ENCODE measurements at regions not wholly inside any gene's neighbourhood (a gene's known extent, or its start where the extent isn't known, plus 50 kb on each side); places are given as distances from the start of the nearest gene placed in this dataset.

DNA sequence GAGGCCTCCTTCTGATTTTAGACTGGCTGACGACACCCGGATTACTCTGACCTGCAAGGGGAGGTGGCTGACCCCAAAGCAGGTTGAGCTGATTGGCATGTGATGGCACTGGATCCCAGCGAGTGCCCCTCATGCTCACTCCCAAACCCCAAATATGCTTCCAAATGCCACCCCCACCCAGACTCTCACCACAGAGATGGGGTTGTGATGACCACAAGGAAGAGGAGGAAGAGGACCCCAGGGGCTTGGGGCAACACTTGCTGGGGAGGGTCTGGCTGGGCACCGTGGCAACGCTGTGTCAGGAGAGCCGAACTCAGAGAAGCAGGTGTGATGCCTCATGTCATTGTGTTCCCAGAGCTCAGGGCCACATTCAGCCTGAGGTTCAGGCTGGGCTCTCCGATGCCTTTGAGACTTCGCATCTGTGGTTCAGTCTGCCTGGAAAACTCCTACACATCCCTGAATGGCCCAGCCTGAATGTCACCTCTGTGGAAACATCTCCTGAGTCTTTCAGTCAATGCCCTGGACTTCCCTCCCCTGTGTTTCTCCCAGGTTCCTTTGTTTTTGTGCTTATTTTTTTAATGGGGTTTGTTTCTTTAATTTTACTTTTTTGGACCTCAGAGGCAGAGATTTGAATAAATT, 169.1 kb upstream of the PMEPA1 start:
- TF ChIP-seq, protein P1, sequence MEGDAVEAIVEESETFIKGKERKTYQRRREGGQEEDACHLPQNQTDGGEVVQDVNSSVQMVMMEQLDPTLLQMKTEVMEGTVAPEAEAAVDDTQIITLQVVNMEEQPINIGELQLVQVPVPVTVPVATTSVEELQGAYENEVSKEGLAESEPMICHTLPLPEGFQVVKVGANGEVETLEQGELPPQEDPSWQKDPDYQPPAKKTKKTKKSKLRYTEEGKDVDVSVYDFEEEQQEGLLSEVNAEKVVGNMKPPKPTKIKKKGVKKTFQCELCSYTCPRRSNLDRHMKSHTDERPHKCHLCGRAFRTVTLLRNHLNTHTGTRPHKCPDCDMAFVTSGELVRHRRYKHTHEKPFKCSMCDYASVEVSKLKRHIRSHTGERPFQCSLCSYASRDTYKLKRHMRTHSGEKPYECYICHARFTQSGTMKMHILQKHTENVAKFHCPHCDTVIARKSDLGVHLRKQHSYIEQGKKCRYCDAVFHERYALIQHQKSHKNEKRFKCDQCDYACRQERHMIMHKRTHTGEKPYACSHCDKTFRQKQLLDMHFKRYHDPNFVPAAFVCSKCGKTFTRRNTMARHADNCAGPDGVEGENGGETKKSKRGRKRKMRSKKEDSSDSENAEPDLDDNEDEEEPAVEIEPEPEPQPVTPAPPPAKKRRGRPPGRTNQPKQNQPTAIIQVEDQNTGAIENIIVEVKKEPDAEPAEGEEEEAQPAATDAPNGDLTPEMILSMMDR (IDR thresholded peaks at IDR 0.05 in 2 of 3, conservative IDR thresholded peaks at IDR 0.05 in 1 of 3; ENCODE audit: borderline replicate concordance in 1 of 3, insufficient read depth in 1 of 3, low read depth in 2 of 3, low read length in 2 of 3): no peak
- TF ChIP-seq, protein P2, sequence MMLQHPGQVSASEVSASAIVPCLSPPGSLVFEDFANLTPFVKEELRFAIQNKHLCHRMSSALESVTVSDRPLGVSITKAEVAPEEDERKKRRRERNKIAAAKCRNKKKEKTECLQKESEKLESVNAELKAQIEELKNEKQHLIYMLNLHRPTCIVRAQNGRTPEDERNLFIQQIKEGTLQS (IDR thresholded peaks at IDR 0.05): no peak
- TF ChIP-seq SIN3A (IDR thresholded peaks at IDR 0.05; ENCODE audit: low read depth) (no peak), EZH2 (IDR thresholded peaks at IDR 0.05) (no peak), POLR2A (IDR thresholded peaks at IDR 0.05; ENCODE audit: borderline replicate concordance, extremely low read depth, insufficient read depth, insufficient read length) (no peak), POLR2AphosphoS5 (IDR thresholded peaks at IDR 0.05; ENCODE audit: low read depth, low read length) (no peak), RAD21 (IDR thresholded peaks at IDR 0.05; ENCODE audit: low read depth) (no peak), CEBPB (IDR thresholded peaks at IDR 0.05; ENCODE audit: low read depth) (no peak), ZNF274 (IDR thresholded peaks at IDR 0.05; ENCODE audit: low read depth, low read length) (no peak), EZH2phosphoT487 (IDR thresholded peaks at IDR 0.05; ENCODE audit: borderline replicate concordance) (no peak)
- TF ChIP-seq, protein P3, sequence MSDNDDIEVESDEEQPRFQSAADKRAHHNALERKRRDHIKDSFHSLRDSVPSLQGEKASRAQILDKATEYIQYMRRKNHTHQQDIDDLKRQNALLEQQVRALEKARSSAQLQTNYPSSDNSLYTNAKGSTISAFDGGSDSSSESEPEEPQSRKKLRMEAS (IDR thresholded peaks at IDR 0.05): no peak

Measured in HCT116 (cell line).